ENCODE measurements at regions not wholly inside any gene's neighbourhood (a gene's known extent, or its start where the extent isn't known, plus 50 kb on each side); places are given as distances from the start of the nearest gene placed in this dataset.

GRCh38 chr5:162392336-162392735, 324.8 kb downstream of the GABRG2 start:
- ChIA-PET CTCF (no interaction called here), POLR2A (no interaction called here)
- Histone ChIP-seq H3K27ac (ENCODE audit: low read depth in 2 of 2, low read length in 1 of 2) (no peak overlapping the region), H3K4me1 (ENCODE audit: control insufficient read depth in 1 of 2, insufficient read depth in 2 of 2, low read depth in 1 of 2, low read length in 1 of 2) (no peaks in the 10 kb centered on the region), H3K36me3 (replicated peaks in 1 of 2; ENCODE audit: control insufficient read depth in 1 of 2, insufficient read depth in 2 of 2, low read length in 1 of 2) (no peaks in the 10 kb centered on the region), H2AFZ (ENCODE audit: low read depth) (no peak overlapping the region), H3K79me2 (ENCODE audit: insufficient read depth) (no peaks in the 10 kb centered on the region), H3K9ac (no peak overlapping the region), H4K20me1 (ENCODE audit: insufficient read depth) (no peaks in the 10 kb centered on the region), H3K4me2 (no peak overlapping the region), H3K4me3 (ENCODE audit: low read depth in 2 of 2, low read length in 1 of 2) (no peak overlapping the region), H3F3A (replicated peaks; ENCODE audit: insufficient read depth) (no peaks in the 10 kb centered on the region), H3K9me2 (no peaks in the 10 kb centered on the region), H3K27me3 (ENCODE audit: insufficient read depth) (no peaks in the 10 kb centered on the region), H3K9me3 (no peaks in the 10 kb centered on the region)
- DNase-seq, result no peak
- no peak for TF ChIP-seq FOXM1 (IDR thresholded peaks at IDR 0.05; ENCODE audit: low read depth)
- TF ChIP-seq GABPA (IDR thresholded peaks at IDR 0.05; ENCODE audit: low read depth), result no peak
- no peak for TF ChIP-seq USF2 (IDR thresholded peaks at IDR 0.05; ENCODE audit: borderline replicate concordance, low read depth, low read length)
- TF ChIP-seq POLR2AphosphoS5 (IDR thresholded peaks at IDR 0.05; ENCODE audit: low read depth, low read length), result no peak
- TF ChIP-seq SMC3 (IDR thresholded peaks at IDR 0.05; ENCODE audit: low read depth, low read length), result no peak
- no peak for TF ChIP-seq EP300 (IDR thresholded peaks at IDR 0.05; ENCODE audit: borderline replicate concordance in 1 of 2, low read depth in 1 of 2, low read length in 1 of 2)
- TF ChIP-seq NRF1 (IDR thresholded peaks at IDR 0.05; ENCODE audit: low read depth, low read length), result no peak
- no peak for TF ChIP-seq FOXJ3 (CRISPR knock-in tag; IDR thresholded peaks at IDR 0.05)
- TF ChIP-seq PBX3 (IDR thresholded peaks at IDR 0.05), result no peak
- no peak for TF ChIP-seq RAD21 (IDR thresholded peaks at IDR 0.05; ENCODE audit: low read length)
- TF ChIP-seq USF1 (IDR thresholded peaks at IDR 0.05; ENCODE audit: borderline replicate concordance, low read depth), result no peak
- no peak for TF ChIP-seq TCF12 (IDR thresholded peaks at IDR 0.05)
- TF ChIP-seq YY1 (IDR thresholded peaks at IDR 0.05; ENCODE audit: low read depth), result no peak
- no peak for TF ChIP-seq CHD2 (IDR thresholded peaks at IDR 0.05; ENCODE audit: low read length, partially characterized antibody)
- TF ChIP-seq ELF1 (IDR thresholded peaks at IDR 0.05), result no peak
- no peak for TF ChIP-seq FOSL2 (IDR thresholded peaks at IDR 0.05; ENCODE audit: borderline replicate concordance, low read depth)
- TF ChIP-seq REST (IDR thresholded peaks at IDR 0.05; ENCODE audit: low read depth, low read length), result no peak
- no peak for TF ChIP-seq GATA2 (CRISPR knock-in tag; IDR thresholded peaks at IDR 0.05)
- TF ChIP-seq RFX5 (IDR thresholded peaks at IDR 0.05; ENCODE audit: low read length), result no peak

Measured in SK-N-SH (cell line).